ENCODE measurements at regions not wholly inside any gene's neighbourhood (a gene's known extent, or its start where the extent isn't known, plus 50 kb on each side); places are given as distances from the start of the nearest gene placed in this dataset.

DNA sequence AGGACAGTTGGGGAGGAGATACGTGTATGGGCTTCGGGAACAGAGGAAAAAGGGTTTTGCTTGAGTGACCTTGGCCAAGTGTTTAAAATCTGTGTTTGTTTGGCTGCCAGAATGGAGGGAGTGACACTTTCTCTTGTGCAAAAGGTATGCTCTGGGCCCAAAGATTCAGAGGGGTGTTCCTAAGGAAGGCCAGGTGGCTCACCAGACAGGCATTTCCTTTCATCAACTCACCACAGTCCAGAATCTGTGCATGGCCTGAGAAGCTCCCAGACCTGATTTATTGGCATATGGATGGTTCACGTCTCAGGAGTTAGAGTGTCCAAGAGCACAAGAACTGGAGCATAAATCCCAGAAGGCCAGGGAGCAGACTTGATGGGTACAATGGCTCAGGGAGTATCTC lies 53.4 kb upstream of the NLK start:
- H3K9me3 ChIP-seq (ENCODE audit: control insufficient read depth, low read depth, low read length): no peaks in the 10 kb centered on the region
- H2BK15ac ChIP-seq (ENCODE audit: low read depth, low read length): no peak overlapping the region
- no peak overlapping the region for H3K14ac ChIP-seq (ENCODE audit: insufficient read depth, low read length)
- H2AK5ac ChIP-seq (ENCODE audit: insufficient read length, low read length): no peak overlapping the region
- no peak overlapping the region for H3K56ac ChIP-seq (ENCODE audit: insufficient read length, low read depth, low read length)
- H2BK5ac ChIP-seq (ENCODE audit: insufficient read length, low read length): no peak overlapping the region
- Mint-ChIP-seq H3K27me3 (ENCODE audit: low read depth) (peaks cover 7% of the 10 kb centered on the region), H3K27ac (0 out of 7 replicates have a peak overlapping the region, but pooled peaks of 1 of the 3 experiments have one; percentile 90), H3K36me3 (ENCODE audit: insufficient read depth in 1 of 3, low read depth in 3 of 3) (no peaks in the 10 kb centered on the region), H3K4me3 (no peak overlapping the region), H3K9me3 (peaks cover 0 to 4% of the 10 kb centered on the region in 2 experiments; a peak in 1 of 5 replicates), H3K4me1 (peaks cover 8 to 16% of the 10 kb centered on the region in 2 experiments)
- H4K5ac ChIP-seq (ENCODE audit: insufficient read length, low read depth, low read length): no peak overlapping the region
- no peak overlapping the region for H3K18ac ChIP-seq (ENCODE audit: insufficient read length, low read depth, low read length)
- H2AFZ ChIP-seq (ENCODE audit: low read length): no peak overlapping the region
- H3T11ph ChIP-seq (ENCODE audit: low read length): no peak overlapping the region
- H3K23me2 ChIP-seq (ENCODE audit: insufficient read length, low read depth, low read length, poor library complexity, severe bottlenecking): no peaks in the 10 kb centered on the region
- H4K20me1 ChIP-seq (ENCODE audit: control insufficient read depth, insufficient read depth, insufficient read length): no peaks in the 10 kb centered on the region
- TF ChIP-seq, protein P1, sequence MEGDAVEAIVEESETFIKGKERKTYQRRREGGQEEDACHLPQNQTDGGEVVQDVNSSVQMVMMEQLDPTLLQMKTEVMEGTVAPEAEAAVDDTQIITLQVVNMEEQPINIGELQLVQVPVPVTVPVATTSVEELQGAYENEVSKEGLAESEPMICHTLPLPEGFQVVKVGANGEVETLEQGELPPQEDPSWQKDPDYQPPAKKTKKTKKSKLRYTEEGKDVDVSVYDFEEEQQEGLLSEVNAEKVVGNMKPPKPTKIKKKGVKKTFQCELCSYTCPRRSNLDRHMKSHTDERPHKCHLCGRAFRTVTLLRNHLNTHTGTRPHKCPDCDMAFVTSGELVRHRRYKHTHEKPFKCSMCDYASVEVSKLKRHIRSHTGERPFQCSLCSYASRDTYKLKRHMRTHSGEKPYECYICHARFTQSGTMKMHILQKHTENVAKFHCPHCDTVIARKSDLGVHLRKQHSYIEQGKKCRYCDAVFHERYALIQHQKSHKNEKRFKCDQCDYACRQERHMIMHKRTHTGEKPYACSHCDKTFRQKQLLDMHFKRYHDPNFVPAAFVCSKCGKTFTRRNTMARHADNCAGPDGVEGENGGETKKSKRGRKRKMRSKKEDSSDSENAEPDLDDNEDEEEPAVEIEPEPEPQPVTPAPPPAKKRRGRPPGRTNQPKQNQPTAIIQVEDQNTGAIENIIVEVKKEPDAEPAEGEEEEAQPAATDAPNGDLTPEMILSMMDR (conservative IDR thresholded peaks at IDR 0.05): no peak
- no peaks in the 10 kb centered on the region for H3K79me1 ChIP-seq (ENCODE audit: insufficient read depth, low read depth, low read length, poor library complexity, severe bottlenecking)
- H3K4me1 ChIP-seq (ENCODE audit: insufficient read depth, low read length): no peaks in the 10 kb centered on the region
- WGBS (ENCODE audit: extremely low coverage, insufficient read length, low lambda C conversion rate): no CpG with 5 or more reads among the region's 3 CpGs
- no peak overlapping the region for H3K23ac ChIP-seq (ENCODE audit: insufficient read length, low read depth, low read length)
- H2BK20ac ChIP-seq (ENCODE audit: low read depth, low read length, poor library complexity, severe bottlenecking): no peak overlapping the region
- H3K27ac ChIP-seq (ENCODE audit: insufficient read length, low read depth, low read length): no peak overlapping the region
- no peaks in the 10 kb centered on the region for H3K27me3 ChIP-seq (ENCODE audit: insufficient read depth, low read length)
- H2BK120ac ChIP-seq (ENCODE audit: low read depth, low read length, poor library complexity, severe bottlenecking): no peak overlapping the region
- no peak overlapping the region for H3K9ac ChIP-seq (ENCODE audit: extremely low read depth, insufficient read length, low read length)
- H4K8ac ChIP-seq (replicated peaks; ENCODE audit: insufficient read length, low read depth, low read length): no peak overlapping the region
- no peaks in the 10 kb centered on the region for H3K79me2 ChIP-seq (ENCODE audit: insufficient read depth, low read length)
- no peak overlapping the region for H3K4me2 ChIP-seq (ENCODE audit: insufficient read depth, insufficient read length, low read length)
- no peak overlapping the region for H3K4ac ChIP-seq (ENCODE audit: low read depth, low read length)
- H2BK12ac ChIP-seq (ENCODE audit: insufficient read length, low read depth, low read length): no peak overlapping the region
- H4K91ac ChIP-seq (ENCODE audit: insufficient read length, low read depth, low read length): no peak overlapping the region
- DNase-seq: no peak

Measured in H9 (cell line).